ENCODE measurements at regions not wholly inside any gene's neighbourhood (a gene's known extent, or its start where the extent isn't known, plus 50 kb on each side); places are given as distances from the start of the nearest gene placed in this dataset.

DNA sequence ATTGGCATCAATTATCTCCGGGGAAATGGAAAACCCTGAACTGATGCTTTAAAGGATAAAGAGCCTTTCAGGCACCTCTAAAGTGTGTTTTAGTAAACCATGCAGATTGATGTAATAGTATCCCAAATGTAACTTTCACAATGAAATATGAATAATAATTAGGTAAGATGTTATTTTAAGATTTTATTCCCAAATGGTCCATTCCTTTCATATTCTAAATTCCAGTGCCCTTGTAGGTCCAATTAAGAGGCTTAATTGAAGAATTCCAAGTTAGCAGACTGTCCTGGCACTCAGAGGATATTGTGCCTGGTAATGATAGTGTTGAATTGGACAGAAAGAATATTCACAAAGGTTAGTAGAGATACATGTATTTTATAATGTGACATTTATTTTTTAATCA is 352.5 kb upstream of the NUDT12 start:
- TF ChIP-seq CTCF (IDR thresholded peaks at IDR 0.05; ENCODE audit: poor library complexity): no peak
- no peak for TF ChIP-seq EZH2 (IDR thresholded peaks at IDR 0.05; ENCODE audit: borderline replicate concordance)
